HG03280 (cell line): ENCODE measurements at regions not wholly inside any gene's neighbourhood (a gene's known extent, or its start where the extent isn't known, plus 50 kb on each side); places are given as distances from the start of the nearest gene placed in this dataset.
"Not testable (repeated sequence)": the region's sequence is repeated elsewhere in the genome, so short reads cannot be mapped to it uniquely, and the experiment has no call there.

ENCODE experiments used
- ATAC-seq: cut with Tn5 transposase; IDR thresholded peaks from one replicate; pipeline ENCODE4 v1.9.1; 2021; ENCODE audit warnings: mild to moderate bottlenecking, moderate library complexity; ENCODE audit not compliant: unreplicated experiment

GRCh38 chr15:69704229-69704628 is 251.6 kb downstream of the RPLP1 start:
- ATAC-seq = no peak

GRCh38 chr15:69704700-69705099 is 252.1 kb downstream of the RPLP1 start:
- no peak for ATAC-seq

GRCh38 chr15:69706353-69707097 is 253.9 kb downstream of the RPLP1 start:
- ATAC-seq = no peak

GRCh38 chr15:69707241-69707640 is 254.6 kb downstream of the RPLP1 start:
- ATAC-seq = not testable (repeated sequence)

GRCh38 chr15:69708436-69709122 is 256.0 kb downstream of the RPLP1 start:
- not testable (repeated sequence) for ATAC-seq

GRCh38 chr15:69712991-69713390 is 260.4 kb downstream of the RPLP1 start:
- ATAC-seq = no peak

- peak; percentile 81 for ATAC-seq
Measured at GRCh38 chr15:69713726-69714559, 261.3 kb downstream of the RPLP1 start.

GRCh38 chr15:69715210-69715609 is 262.6 kb downstream of the RPLP1 start:
- no peak for ATAC-seq

- ATAC-seq = no peak
Measured at GRCh38 chr15:69718436-69718835, 265.8 kb downstream of the RPLP1 start.

GRCh38 chr15:69718916-69719315 is 266.3 kb downstream of the RPLP1 start:
- ATAC-seq = no peak

GRCh38 chr15:69719527-69720240 is 267.1 kb downstream of the RPLP1 start:
- no peak for ATAC-seq

- no peak for ATAC-seq
Measured at GRCh38 chr15:69720536-69720935, 267.9 kb downstream of the RPLP1 start.

- ATAC-seq = no peak
Measured at GRCh38 chr15:69722924-69723323, 270.3 kb downstream of the RPLP1 start.

- no peak for ATAC-seq
Measured at GRCh38 chr15:69723404-69724096, 270.9 kb downstream of the RPLP1 start.

- ATAC-seq = no peak
Measured at GRCh38 chr15:69724333-69724732, 271.7 kb downstream of the RPLP1 start.

GRCh38 chr15:69725275-69725674 is 272.7 kb downstream of the RPLP1 start:
- ATAC-seq = no peak

- no peak for ATAC-seq
Measured at GRCh38 chr15:69725957-69726356, 273.3 kb downstream of the RPLP1 start.

GRCh38 chr15:69727121-69727924 is 274.7 kb downstream of the RPLP1 start:
- ATAC-seq = no peak

- no peak for ATAC-seq
Measured at GRCh38 chr15:69729167-69729748, 276.6 kb downstream of the RPLP1 start.
